ENCODE measurements at regions not wholly inside any gene's neighbourhood (a gene's known extent, or its start where the extent isn't known, plus 50 kb on each side); places are given as distances from the start of the nearest gene placed in this dataset.

DNA sequence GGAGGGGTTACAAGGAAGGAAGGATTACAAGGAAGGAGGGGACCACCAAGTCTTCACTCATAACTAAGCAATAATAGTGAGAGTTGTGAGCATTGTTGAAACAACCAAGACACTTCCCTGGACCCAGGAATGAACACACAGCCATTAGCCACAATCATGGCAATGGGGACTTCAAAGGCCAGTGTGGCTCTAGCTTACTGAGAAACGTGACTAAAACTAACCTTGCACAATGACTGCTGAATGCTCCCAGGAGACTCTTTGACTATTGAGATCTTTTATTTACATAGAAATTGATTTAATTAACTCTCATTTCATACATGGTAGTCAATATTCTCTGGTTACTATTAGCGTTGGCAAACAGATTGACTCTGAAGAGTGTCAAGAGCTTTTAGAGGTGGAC is 263.0 kb upstream of the SOX5 start:
- no peak overlapping the region for H3K4me3 ChIP-seq
- no peaks in the 10 kb centered on the region for H3K27me3 ChIP-seq
- intact Hi-C loops (cut with DNase I; ENCODE audit: low total_unique reads): no loop called here
- H3K4me1 ChIP-seq: no peaks in the 10 kb centered on the region
- DNase-seq (ENCODE audit: low spot score in 2 of 2): no peak
- no peaks in the 10 kb centered on the region for H3K9me3 ChIP-seq
- H3K27ac ChIP-seq: no peak overlapping the region
- TF ChIP-seq POLR2AphosphoS5 (IDR thresholded peaks at IDR 0.05) (no peak), POLR2A (IDR thresholded peaks at IDR 0.05) (no peak), CTCF (IDR thresholded peaks at IDR 0.05) (no peak)
- no peaks in the 10 kb centered on the region for H3K36me3 ChIP-seq

DNA sequence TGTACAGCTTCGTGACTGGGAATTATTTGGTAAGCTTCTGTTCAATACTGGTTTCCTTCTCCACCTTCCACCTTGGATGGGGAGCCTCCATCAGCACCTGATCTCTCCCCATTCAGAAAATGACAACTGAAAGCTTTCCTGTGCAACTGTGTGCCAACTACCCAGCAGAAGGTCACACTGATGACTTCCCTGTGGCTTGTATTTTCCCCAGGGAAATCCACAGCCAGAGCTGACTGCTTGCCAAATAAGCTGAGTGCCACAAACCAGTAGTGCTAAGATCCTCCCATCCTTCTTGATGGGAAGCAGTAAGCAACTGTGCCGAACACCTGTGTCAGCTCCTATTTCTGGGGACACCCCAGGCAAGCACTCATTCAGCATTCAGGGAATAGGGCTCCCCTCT is 257.2 kb upstream of the SOX5 start:
- Histone ChIP-seq H3K4me1 (no peaks in the 10 kb centered on the region), H3K27ac (no peak overlapping the region), H3K4me3 (no peak overlapping the region), H3K9me3 (no peaks in the 10 kb centered on the region), H3K36me3 (no peaks in the 10 kb centered on the region), H3K27me3 (no peaks in the 10 kb centered on the region)
- DNase-seq (ENCODE audit: low spot score in 2 of 2): no peak
- TF ChIP-seq POLR2AphosphoS5 (IDR thresholded peaks at IDR 0.05): no peak
- TF ChIP-seq CTCF (IDR thresholded peaks at IDR 0.05): no peak
- no peak for TF ChIP-seq POLR2A (IDR thresholded peaks at IDR 0.05)
- intact Hi-C loops (cut with DNase I; ENCODE audit: low total_unique reads): loop anchor here (5.0 kb wide), 1 partner anchor 501 kb away; no protein-coding TSS in a partner anchor

GRCh38 chr12:24201258-24201970 is 251.9 kb upstream of the SOX5 start:
- Histone ChIP-seq H3K27me3 (no peaks in the 10 kb centered on the region), H3K4me3 (no peak overlapping the region), H3K4me1 (no peaks in the 10 kb centered on the region), H3K36me3 (no peaks in the 10 kb centered on the region), H3K27ac (no peak overlapping the region), H3K9me3 (no peaks in the 10 kb centered on the region)
- no peak for DNase-seq (ENCODE audit: low spot score in 2 of 2)
- TF ChIP-seq POLR2AphosphoS5 (IDR thresholded peaks at IDR 0.05) (no peak), POLR2A (IDR thresholded peaks at IDR 0.05) (no peak), CTCF (IDR thresholded peaks at IDR 0.05) (no peak)
- intact Hi-C loops (cut with DNase I; ENCODE audit: low total_unique reads): no loop called here

DNA sequence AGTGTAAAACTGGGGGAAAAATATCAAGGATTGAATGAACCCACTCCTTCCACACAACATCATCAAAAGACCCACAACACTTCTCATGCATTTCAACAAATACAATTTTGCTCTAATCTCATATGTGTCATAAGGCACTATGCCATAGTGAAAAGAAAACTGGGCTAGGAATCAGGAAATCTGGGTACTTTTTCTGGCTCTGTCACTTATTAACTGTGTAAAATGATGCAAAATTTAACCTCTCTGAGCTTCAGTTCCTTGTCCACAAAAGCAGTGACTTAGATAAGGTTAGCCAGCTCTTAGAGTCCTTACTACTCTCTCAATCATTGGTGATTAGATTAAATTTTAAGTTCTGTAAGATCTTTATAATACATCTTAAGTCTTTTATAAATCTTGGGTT is 250.5 kb upstream of the SOX5 start:
- DNase-seq (ENCODE audit: low spot score in 2 of 2): no peak
- intact Hi-C loops (cut with DNase I; ENCODE audit: low total_unique reads): no loop called here
- Histone ChIP-seq H3K4me3 (no peak overlapping the region), H3K9me3 (no peaks in the 10 kb centered on the region), H3K27me3 (no peaks in the 10 kb centered on the region), H3K36me3 (no peaks in the 10 kb centered on the region), H3K4me1 (no peaks in the 10 kb centered on the region), H3K27ac (no peak overlapping the region)
- no peak for TF ChIP-seq POLR2A (IDR thresholded peaks at IDR 0.05)
- no peak for TF ChIP-seq POLR2AphosphoS5 (IDR thresholded peaks at IDR 0.05)
- TF ChIP-seq CTCF (IDR thresholded peaks at IDR 0.05): no peak

DNA sequence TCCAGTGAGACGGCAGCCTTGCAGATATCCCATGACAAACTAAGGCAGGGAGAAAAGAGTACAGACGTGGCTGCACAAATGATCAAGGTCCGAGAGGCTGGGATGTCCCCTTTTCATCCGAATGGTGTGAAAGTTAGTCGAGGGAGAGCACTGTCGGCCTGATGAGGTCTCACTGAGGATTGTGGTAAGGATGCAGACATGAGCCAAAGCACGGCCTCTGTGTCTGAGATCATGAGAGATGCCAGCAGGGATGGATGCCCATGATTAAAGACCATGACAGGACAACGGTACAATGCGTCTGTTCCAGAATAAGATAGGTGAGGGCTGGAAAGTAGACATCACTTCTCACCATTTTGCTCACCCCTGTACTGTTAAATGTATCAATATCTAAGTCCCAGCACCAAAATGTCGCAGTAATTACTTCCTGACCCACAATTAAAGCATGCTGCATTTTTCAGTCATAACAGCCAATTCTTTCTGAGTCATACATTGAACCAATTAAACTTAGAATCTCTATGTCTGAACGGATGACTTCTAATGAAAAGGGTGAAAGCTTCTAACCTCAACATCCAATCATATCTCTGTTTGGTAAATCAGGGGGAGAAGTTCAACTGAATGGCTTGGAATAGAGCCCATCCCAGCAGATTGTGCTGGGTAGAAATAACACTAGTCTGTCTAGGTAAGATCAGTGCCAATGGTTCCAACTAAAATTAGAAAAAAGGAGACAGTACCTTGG is 249.6 kb upstream of the SOX5 start:
- no peaks in the 10 kb centered on the region for H3K9me3 ChIP-seq
- no peak for DNase-seq (ENCODE audit: low spot score in 2 of 2)
- intact Hi-C loops (cut with DNase I; ENCODE audit: low total_unique reads): no loop called here
- no peak overlapping the region for H3K27ac ChIP-seq
- no peaks in the 10 kb centered on the region for H3K27me3 ChIP-seq
- no peaks in the 10 kb centered on the region for H3K4me1 ChIP-seq
- no peak overlapping the region for H3K4me3 ChIP-seq
- no peaks in the 10 kb centered on the region for H3K36me3 ChIP-seq
- no peak for TF ChIP-seq CTCF (IDR thresholded peaks at IDR 0.05)
- TF ChIP-seq POLR2A (IDR thresholded peaks at IDR 0.05): no peak
- no peak for TF ChIP-seq POLR2AphosphoS5 (IDR thresholded peaks at IDR 0.05)

Measured in breast epithelium (tissue), 4 donors.